ENCODE measurements at regions not wholly inside any gene's neighbourhood (a gene's known extent, or its start where the extent isn't known, plus 50 kb on each side); places are given as distances from the start of the nearest gene placed in this dataset.
"Not testable (repeated sequence)": the region's sequence is repeated elsewhere in the genome, so short reads cannot be mapped to it uniquely, and the experiment has no call there.

DNA sequence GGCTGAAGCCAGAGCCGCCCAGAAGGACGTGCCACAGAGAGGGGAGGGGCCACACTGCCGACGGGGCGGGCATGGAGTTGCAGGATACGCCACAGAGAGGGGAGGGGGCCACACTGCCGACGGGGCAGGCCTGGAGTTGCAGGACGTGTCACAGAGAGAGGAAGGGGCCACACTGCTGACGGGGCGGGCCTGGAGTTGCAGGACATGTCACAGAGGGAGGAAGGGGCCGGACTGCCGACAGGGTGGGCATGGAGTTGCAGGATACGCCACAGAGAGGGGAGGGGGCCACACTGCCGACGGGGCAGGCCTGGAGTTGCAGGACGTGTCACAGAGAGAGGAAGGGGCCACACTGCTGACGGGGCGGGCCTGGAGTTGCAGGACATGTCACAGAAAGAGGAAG is 99.4 kb upstream of the C1orf174 start:
- H3K36me3 Mint-ChIP-seq; POLR2A ChIA-PET; ATAC-seq (ENCODE audit: low read depth); DNase-seq; H3K4me3 Mint-ChIP-seq; H3K27ac Mint-ChIP-seq; H3K27me3 Mint-ChIP-seq; H3K9me3 Mint-ChIP-seq; H3K4me1 Mint-ChIP-seq: not testable (repeated sequence)

DNA sequence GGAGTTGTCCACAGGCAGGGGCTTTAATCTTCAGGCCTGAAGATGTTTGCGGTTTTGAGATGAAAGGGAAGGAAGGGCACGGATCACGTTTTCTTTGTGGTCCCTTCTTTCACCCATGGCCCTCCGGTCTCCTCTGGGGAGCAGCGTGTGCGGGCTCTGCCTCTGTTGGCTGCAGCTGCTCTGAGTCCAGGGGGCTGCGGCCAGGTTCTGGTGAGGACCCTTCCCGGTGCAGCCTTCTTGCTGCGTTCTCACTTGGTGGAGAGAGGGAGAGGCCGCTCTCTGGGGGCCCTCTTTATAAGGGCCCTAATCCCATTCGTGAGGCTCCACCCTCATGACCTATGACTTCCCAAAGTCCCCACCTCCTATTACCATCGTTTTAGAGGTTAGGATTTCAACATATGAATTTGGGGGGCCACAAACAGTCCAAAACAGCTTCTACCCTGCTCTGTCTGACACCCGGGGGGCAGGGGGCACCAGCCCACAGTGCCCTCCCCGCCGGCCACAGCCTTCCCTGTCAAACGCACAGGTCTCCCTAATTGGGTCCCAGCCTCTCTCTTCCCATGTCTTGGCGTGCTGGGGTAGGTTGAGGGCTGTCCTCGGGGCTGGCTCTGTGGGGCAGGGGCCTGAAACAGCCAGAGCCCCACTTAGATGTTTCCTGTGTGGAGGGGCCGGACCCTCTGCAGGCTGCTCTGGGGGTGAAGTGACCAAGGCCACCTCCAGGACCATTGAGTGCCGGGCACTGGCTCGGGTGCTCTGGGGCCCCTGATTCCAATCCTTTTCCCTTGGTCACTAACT is 100.1 kb upstream of the C1orf174 start:
- Mint-ChIP-seq H3K36me3 (no peaks in the 10 kb centered on the region), H3K27me3 (peaks cover 4% of the 10 kb centered on the region), H3K4me1 (no peaks in the 10 kb centered on the region), H3K4me3 (no peak overlapping the region), H3K9me3 (no peaks in the 10 kb centered on the region), H3K27ac (no peak overlapping the region)
- DNase-seq (no peak), ATAC-seq (ENCODE audit: low read depth) (no peak)
- POLR2A ChIA-PET: no interaction called here

GRCh38 chr1:4000811-4001251 is 100.8 kb upstream of the C1orf174 start:
- no peak for ATAC-seq (ENCODE audit: low read depth)
- Mint-ChIP-seq H3K27ac (no peak overlapping the region), H3K9me3 (no peaks in the 10 kb centered on the region), H3K4me1 (no peaks in the 10 kb centered on the region), H3K4me3 (no peak overlapping the region), H3K27me3 (peaks cover 4% of the 10 kb centered on the region), H3K36me3 (no peaks in the 10 kb centered on the region)
- POLR2A ChIA-PET: no interaction called here
- no peak for DNase-seq

- Mint-ChIP-seq H3K4me3 (no peak overlapping the region), H3K27ac (no peak overlapping the region), H3K4me1 (no peaks in the 10 kb centered on the region), H3K9me3 (no peaks in the 10 kb centered on the region), H3K36me3 (no peaks in the 10 kb centered on the region), H3K27me3 (peaks cover 4% of the 10 kb centered on the region)
- POLR2A ChIA-PET: no interaction called here
- ATAC-seq (ENCODE audit: low read depth) (no peak), DNase-seq (no peak)
Observed at GRCh38 chr1:4001461-4001860, 101.4 kb upstream of the C1orf174 start.

DNA sequence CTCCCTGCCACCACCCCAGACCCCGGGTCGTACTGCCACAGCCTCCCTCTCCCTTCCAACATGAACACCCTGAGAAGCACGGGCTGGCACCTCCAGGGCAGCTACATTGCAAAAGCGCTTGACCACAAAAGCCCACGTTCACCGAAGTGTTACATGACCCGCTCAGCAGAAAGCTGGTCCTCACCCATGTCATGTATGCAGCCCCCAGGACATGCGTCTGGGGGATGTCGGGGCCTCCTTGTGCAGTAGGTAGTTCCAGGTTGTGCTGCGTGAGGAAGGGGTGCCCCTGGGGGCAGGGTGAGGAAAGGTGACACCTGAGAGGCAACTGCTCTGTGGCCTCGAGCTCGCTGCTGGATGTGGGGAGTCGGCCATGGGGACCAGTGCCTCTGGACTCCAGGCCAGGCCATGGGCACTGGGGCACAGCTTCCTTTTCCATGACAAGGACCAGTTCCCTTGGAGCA is 102.0 kb upstream of the C1orf174 start:
- ATAC-seq (ENCODE audit: low read depth) (no peak), DNase-seq (no peak)
- Mint-ChIP-seq H3K36me3 (no peaks in the 10 kb centered on the region), H3K9me3 (peaks cover 2% of the 10 kb centered on the region), H3K27ac (no peak overlapping the region), H3K4me1 (no peaks in the 10 kb centered on the region), H3K27me3 (peaks cover 4% of the 10 kb centered on the region), H3K4me3 (no peak overlapping the region)
- POLR2A ChIA-PET: no interaction called here

DNA sequence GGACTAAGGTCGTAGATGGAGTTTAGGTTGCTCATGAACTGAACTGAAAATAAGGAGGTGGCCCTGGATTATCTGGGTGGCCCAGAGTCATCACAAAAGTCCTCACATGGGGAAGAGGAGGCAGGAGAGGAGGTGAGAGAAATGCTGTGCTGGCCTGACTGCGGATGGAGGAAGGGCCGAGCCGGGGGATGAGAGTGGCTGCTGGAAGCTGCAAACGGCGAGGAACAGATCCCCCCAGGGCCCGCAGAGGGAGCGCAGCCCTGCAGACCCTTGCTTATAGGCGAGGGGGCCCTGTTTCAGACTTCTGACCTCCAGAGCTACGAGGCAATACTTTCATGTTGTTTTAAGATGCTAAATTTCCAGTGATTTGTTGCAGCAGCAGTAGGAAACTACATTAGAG is 102.7 kb upstream of the C1orf174 start:
- peaks cover 5% of the 10 kb centered on the region for H3K27me3 Mint-ChIP-seq
- DNase-seq: no peak

GRCh38 chr1:4003846-4004505 is 103.9 kb upstream of the C1orf174 start:
- Mint-ChIP-seq H3K36me3 (no peaks in the 10 kb centered on the region), H3K4me3 (no peak overlapping the region), H3K27me3 (peaks cover 2% of the 10 kb centered on the region), H3K9me3 (peaks cover 6% of the 10 kb centered on the region), H3K27ac (no peak overlapping the region), H3K4me1 (peaks cover 3% of the 10 kb centered on the region)
- POLR2A ChIA-PET: no interaction called here
- ATAC-seq (ENCODE audit: low read depth) (no peak), DNase-seq (no peak)

More for the DNA sequence above, 102.7 kb upstream of the C1orf174 start:
- Mint-ChIP-seq H3K36me3 (no peaks in the 10 kb centered on the region), H3K4me3 (no peak overlapping the region), H3K9me3 (peaks cover 5% of the 10 kb centered on the region), H3K4me1 (peaks cover 3% of the 10 kb centered on the region), H3K27ac (no peak overlapping the region)
- POLR2A ChIA-PET: no interaction called here
- no peak for ATAC-seq (ENCODE audit: low read depth)

DNA sequence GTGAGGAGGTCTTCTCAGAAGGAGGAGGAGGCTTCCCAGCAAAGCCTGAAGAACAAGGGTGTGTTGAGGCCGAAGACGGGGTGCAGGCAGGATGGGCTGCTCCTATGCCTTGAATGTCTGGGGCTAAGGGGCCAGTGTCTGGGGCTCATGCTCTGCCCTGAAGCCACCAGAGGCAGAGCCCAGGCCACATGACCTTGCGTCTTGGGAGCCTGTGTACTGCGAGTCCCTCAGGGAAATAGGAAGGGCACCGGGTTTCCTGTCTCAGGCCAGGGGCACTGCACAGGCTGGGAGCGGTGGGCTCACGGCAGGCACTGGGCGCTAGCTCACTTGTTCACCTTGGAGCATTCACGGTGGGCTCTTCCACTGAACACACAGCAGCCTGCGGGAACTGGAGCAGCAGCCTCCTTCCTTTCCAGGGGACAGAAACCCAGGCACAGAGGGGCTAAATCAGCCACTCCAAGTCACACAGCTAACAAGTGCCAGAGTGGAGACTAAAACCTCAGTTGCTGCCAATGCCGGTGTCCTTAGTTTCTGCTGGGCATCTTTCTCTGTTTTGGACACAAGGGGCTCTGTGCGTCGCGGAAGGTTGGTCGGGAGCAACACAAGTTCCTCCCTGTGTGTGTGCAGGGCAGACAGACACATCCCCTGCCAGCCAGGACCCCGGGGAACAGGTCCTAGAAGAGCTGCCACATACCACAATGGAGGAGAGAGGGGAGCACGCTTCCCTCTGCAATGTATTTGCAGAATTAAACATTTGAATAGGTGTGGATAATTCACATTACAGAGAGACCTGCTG is 104.8 kb upstream of the C1orf174 start:
- H3K4me1 Mint-ChIP-seq: peaks cover 3% of the 10 kb centered on the region
- POLR2A ChIA-PET: no interaction called here
- no peak for DNase-seq

DNA sequence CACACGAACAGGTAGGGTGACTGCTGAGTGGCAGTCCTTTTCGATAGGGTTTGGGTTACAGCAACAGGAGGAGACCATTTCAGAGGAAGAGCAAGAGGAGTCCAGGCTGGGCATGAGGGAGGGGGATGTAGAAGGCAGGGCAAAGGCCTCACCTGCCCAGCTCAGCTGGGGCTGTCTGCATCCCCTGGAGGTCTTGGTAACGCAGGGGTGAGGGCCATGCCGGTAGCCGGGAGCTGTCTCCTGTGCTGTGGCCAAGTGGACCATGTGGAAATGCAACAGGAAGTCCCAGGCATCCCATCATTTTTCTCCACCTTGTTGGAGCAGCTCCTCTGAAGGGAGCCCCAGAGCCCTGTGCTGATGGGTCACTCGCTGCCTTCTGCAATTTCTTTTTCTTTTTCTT is 105.4 kb upstream of the C1orf174 start:
- Mint-ChIP-seq H3K36me3 (no peaks in the 10 kb centered on the region), H3K27ac (no peak overlapping the region), H3K27me3 (peaks cover 2% of the 10 kb centered on the region), H3K4me1 (peaks cover 3% of the 10 kb centered on the region), H3K9me3 (peaks cover 6% of the 10 kb centered on the region), H3K4me3 (no peak overlapping the region)
- ATAC-seq (ENCODE audit: low read depth) (no peak), DNase-seq (no peak)
- POLR2A ChIA-PET: no interaction called here

More for the DNA sequence above, 104.8 kb upstream of the C1orf174 start:
- Mint-ChIP-seq H3K36me3 (no peaks in the 10 kb centered on the region), H3K4me3 (no peak overlapping the region), H3K9me3 (peaks cover 6% of the 10 kb centered on the region), H3K27ac (no peak overlapping the region), H3K27me3 (peaks cover 2% of the 10 kb centered on the region)
- no peak for ATAC-seq (ENCODE audit: low read depth)

DNA sequence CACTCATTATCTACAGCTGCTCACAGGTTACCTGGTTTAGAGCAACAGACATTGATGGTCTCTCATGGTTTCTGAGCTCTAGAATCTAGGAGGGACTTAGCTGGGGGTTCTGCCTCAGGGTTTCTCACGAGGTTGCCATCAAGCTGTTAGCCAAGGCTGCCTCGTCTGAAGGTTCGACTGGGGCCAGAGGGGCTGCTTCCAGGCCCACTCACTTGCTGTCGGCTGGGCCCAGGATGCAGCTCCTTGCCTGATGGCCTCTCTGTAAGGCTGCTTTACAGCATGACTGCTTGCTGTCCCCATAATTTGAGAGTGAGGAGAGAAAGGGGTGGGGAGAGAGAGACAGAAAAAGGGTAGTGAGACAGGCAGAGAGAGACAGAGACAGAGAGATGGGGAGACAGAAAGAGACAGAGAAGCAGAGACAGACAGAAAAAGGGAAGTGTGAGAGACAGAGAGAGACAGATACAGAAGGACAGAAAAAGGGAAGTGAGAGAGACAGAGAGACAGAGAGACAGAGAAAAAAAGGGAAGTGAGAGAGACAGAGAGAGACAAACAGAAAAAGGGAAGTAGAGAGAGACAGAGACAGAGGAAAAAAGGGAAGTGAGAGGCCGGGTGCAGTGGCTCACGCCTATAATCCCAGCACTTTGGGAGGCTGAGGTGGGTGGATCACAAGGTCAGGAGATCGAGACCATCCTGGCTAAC is 106.8 kb upstream of the C1orf174 start:
- ATAC-seq (ENCODE audit: low read depth) (no peak), DNase-seq (no peak)
- H3K36me3 Mint-ChIP-seq: no peaks in the 10 kb centered on the region
- POLR2A ChIA-PET: no interaction called here
- H3K27me3 Mint-ChIP-seq: peaks cover 2% of the 10 kb centered on the region
- peaks cover 3% of the 10 kb centered on the region for H3K4me1 Mint-ChIP-seq
- H3K4me3 Mint-ChIP-seq: no peak overlapping the region
- peaks cover 6% of the 10 kb centered on the region for H3K9me3 Mint-ChIP-seq
- H3K27ac Mint-ChIP-seq: no peak overlapping the region

- H3K4me3 Mint-ChIP-seq: no peak overlapping the region
Observed at GRCh38 chr1:4010284-4010683, 110.2 kb upstream of the C1orf174 start.

GRCh38 chr1:4010814-4011605 is 110.9 kb upstream of the C1orf174 start:
- no peak overlapping the region for H3K4me3 Mint-ChIP-seq
- H3K9me3 Mint-ChIP-seq: peaks cover 6% of the 10 kb centered on the region
- ATAC-seq (ENCODE audit: low read depth): no peak
- DNase-seq: no peak
- POLR2A ChIA-PET: no interaction called here
- H3K27me3 Mint-ChIP-seq: peaks cover 10% of the 10 kb centered on the region
- peaks cover 3% of the 10 kb centered on the region for H3K4me1 Mint-ChIP-seq
- no peak overlapping the region for H3K27ac Mint-ChIP-seq
- H3K36me3 Mint-ChIP-seq: no peaks in the 10 kb centered on the region

More at GRCh38 chr1:4010284-4010683, 110.2 kb upstream of the C1orf174 start:
- POLR2A ChIA-PET: no interaction called here
- DNase-seq (no peak), ATAC-seq (ENCODE audit: low read depth) (no peak)
- peaks cover 6% of the 10 kb centered on the region for H3K9me3 Mint-ChIP-seq
- no peak overlapping the region for H3K27ac Mint-ChIP-seq
- H3K36me3 Mint-ChIP-seq: no peaks in the 10 kb centered on the region
- H3K4me1 Mint-ChIP-seq: peaks cover 3% of the 10 kb centered on the region
- H3K27me3 Mint-ChIP-seq: peaks cover 9% of the 10 kb centered on the region

Measured in activated naive CD8-positive, alpha-beta T cell treated with anti-CD3 and anti-CD28 coated beads, Interleukin-2, amount 10 ng/mL, durations not matched to agents 7 days and 5 days (primary cell).